HL-60 (cell line): ENCODE measurements at regions not wholly inside any gene's neighbourhood (a gene's known extent, or its start where the extent isn't known, plus 50 kb on each side); places are given as distances from the start of the nearest gene placed in this dataset.

Experiments
- DNase-seq, 2 experiments: peaks; one replicate each; pipeline ENCODE4 v3.0.0-alpha.2; 2010 to 2020; ENCODE audit warnings: low read depth in 1 of 2, low spot score in 1 of 2
- H3K27ac ChIP-seq: fragments of 250-450 bp; sonication (Bioruptor Pico); replicated peaks from 2 replicates; pipeline ENCODE4 v1.5.1; 2020; ENCODE audit warnings: mild to moderate bottlenecking, moderate library complexity
- H3K27me3 ChIP-seq: fragments of 250-450 bp; sonication (Bioruptor Pico); 2 replicates; pipeline ENCODE4 v1.5.1; 2021; ENCODE audit warnings: mild to moderate bottlenecking, moderate library complexity; ENCODE audit not compliant: insufficient read depth, poor library complexity, severe bottlenecking
- H3K4me3 ChIP-seq: replicated peaks from 2 replicates; pipeline ENCODE4 v1.5.1; 2011; ENCODE audit warnings: mild to moderate bottlenecking, control low read depth, low read length; ENCODE audit not compliant: insufficient read depth
- GABPA ChIP-seq: IDR thresholded peaks from 2 replicates; pipeline ENCODE4 v1.6.1; 2012; ENCODE audit warnings: low read depth
- POLR2AphosphoS5 ChIP-seq: IDR thresholded peaks from 2 replicates; pipeline ENCODE4 v1.6.1; 2012; ENCODE audit warnings: low read depth
- SPI1 ChIP-seq: IDR thresholded peaks from 2 replicates; pipeline ENCODE4 v1.6.1; 2012; ENCODE audit warnings: low read depth, mild to moderate bottlenecking, borderline replicate concordance
- TF ChIP-seq, protein P1 (sequence below): IDR thresholded peaks from 2 replicates; pipeline ENCODE4 v1.6.1; 2012; ENCODE audit warnings: low read depth; ENCODE audit not compliant: insufficient replicate concordance
- TF ChIP-seq, protein P2 (sequence below): IDR thresholded peaks from one replicate; pipeline ENCODE4 v1.5.1; 2011; ENCODE audit warnings: low read length, control low read depth, inconsistent platforms; ENCODE audit not compliant: insufficient read depth

DNA sequence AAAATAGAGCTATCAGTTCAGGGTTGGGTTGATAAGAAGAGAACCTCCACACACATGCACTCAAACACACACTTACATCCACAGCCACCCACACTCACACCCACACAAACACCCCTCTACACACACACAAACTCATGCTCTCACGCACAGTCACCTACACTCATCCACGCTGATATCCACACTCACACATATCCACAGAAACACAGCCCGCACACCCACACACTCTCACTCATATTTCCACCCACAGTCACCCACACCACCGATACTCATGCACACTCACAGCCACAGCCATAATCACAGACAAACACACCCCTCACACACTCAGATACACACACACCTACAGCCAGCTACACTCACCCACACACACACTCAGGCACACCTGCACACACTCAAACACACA, 333.0 kb upstream of the TPK1 start:
- H3K4me3 ChIP-seq = no peak overlapping the region
- TF ChIP-seq, protein P1, sequence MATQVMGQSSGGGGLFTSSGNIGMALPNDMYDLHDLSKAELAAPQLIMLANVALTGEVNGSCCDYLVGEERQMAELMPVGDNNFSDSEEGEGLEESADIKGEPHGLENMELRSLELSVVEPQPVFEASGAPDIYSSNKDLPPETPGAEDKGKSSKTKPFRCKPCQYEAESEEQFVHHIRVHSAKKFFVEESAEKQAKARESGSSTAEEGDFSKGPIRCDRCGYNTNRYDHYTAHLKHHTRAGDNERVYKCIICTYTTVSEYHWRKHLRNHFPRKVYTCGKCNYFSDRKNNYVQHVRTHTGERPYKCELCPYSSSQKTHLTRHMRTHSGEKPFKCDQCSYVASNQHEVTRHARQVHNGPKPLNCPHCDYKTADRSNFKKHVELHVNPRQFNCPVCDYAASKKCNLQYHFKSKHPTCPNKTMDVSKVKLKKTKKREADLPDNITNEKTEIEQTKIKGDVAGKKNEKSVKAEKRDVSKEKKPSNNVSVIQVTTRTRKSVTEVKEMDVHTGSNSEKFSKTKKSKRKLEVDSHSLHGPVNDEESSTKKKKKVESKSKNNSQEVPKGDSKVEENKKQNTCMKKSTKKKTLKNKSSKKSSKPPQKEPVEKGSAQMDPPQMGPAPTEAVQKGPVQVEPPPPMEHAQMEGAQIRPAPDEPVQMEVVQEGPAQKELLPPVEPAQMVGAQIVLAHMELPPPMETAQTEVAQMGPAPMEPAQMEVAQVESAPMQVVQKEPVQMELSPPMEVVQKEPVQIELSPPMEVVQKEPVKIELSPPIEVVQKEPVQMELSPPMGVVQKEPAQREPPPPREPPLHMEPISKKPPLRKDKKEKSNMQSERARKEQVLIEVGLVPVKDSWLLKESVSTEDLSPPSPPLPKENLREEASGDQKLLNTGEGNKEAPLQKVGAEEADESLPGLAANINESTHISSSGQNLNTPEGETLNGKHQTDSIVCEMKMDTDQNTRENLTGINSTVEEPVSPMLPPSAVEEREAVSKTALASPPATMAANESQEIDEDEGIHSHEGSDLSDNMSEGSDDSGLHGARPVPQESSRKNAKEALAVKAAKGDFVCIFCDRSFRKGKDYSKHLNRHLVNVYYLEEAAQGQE = no peak
- TF ChIP-seq, protein P2, sequence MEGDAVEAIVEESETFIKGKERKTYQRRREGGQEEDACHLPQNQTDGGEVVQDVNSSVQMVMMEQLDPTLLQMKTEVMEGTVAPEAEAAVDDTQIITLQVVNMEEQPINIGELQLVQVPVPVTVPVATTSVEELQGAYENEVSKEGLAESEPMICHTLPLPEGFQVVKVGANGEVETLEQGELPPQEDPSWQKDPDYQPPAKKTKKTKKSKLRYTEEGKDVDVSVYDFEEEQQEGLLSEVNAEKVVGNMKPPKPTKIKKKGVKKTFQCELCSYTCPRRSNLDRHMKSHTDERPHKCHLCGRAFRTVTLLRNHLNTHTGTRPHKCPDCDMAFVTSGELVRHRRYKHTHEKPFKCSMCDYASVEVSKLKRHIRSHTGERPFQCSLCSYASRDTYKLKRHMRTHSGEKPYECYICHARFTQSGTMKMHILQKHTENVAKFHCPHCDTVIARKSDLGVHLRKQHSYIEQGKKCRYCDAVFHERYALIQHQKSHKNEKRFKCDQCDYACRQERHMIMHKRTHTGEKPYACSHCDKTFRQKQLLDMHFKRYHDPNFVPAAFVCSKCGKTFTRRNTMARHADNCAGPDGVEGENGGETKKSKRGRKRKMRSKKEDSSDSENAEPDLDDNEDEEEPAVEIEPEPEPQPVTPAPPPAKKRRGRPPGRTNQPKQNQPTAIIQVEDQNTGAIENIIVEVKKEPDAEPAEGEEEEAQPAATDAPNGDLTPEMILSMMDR = no peak
- no peak for TF ChIP-seq GABPA
- TF ChIP-seq POLR2AphosphoS5 = no peak
- TF ChIP-seq SPI1 = no peak
- no peak overlapping the region for H3K27ac ChIP-seq
- DNase-seq = no peak
- no peaks in the 10 kb centered on the region for H3K27me3 ChIP-seq

DNA sequence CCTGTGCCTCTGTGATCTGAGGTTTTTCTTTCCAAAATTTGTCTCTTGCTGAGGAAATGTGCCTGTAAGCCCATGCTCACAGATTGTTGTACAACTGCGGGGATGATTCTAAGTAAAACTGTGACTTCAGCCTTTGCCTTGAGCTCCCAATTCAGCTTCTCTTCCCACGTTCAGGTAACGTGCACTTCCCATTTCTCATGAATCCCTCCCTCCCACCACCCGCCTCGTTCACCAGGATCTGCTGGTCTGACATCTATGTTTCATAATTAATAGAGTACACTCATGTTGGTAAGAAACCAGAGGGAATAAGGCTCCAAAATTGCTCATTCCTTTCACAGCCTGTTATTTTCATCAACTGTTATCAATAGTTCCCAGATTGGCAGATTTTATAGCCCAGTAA, 332.6 kb upstream of the TPK1 start:
- no peak for DNase-seq
- no peak overlapping the region for H3K27ac ChIP-seq
- TF ChIP-seq SPI1 = no peak
- TF ChIP-seq POLR2AphosphoS5 = no peak
- TF ChIP-seq, protein P1 = no peak
- no peak overlapping the region for H3K4me3 ChIP-seq
- H3K27me3 ChIP-seq = no peaks in the 10 kb centered on the region

DNA sequence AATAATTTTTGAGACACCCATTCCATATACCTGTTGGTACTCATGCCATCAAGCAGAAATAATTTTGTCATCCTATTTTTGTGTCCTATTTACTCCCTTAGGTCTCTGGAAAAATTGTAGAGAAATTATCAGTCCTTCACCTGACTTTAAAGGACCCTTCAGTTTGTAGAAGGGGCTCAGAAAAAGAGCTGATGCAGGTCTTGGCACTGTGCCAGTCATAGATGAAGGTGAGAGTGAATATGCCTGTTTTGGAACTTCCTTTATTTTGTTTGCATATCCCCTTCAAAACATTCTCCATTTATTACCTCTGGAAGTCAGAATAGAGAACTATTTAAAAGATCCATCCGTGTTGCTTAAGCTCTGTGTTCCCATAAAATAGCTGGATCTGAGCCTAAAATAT, 321.0 kb upstream of the TPK1 start:
- Histone ChIP-seq H3K27ac (no peak overlapping the region), H3K27me3 (no peaks in the 10 kb centered on the region), H3K4me3 (no peak overlapping the region)
- TF ChIP-seq SPI1 (no peak), POLR2AphosphoS5 (no peak)
- no peak for DNase-seq

DNA sequence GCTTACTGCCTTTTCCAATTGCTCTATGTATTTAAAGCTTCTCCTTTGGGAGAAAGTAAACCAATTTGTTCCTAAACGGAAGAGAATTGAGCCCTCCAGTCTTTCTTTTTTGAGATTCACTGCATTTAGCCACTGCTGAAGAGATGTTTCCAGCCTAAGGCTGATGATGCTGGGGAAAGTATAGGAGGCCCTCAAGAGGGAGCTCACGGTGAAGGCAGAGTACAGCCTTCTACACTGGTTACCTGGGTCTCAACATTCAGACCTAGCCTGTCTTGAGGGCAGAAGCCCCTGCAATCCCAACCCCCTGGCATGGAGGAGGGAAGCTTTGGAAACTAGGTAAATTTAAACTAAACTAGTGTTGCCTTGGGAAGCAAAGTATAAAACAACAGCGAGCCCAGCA, 316.7 kb upstream of the TPK1 start:
- H3K27me3 ChIP-seq = no peaks in the 10 kb centered on the region
- TF ChIP-seq, protein P1 = no peak
- TF ChIP-seq GABPA = no peak
- TF ChIP-seq POLR2AphosphoS5 = no peak
- TF ChIP-seq, protein P2 = no peak
- TF ChIP-seq SPI1 = no peak
- H3K27ac ChIP-seq = no peak overlapping the region
- H3K4me3 ChIP-seq = no peak overlapping the region
- no peak for DNase-seq
